Right atrium auricular region (tissue), 2 donors: ENCODE measurements at regions not wholly inside any gene's neighbourhood (a gene's known extent, or its start where the extent isn't known, plus 50 kb on each side); places are given as distances from the start of the nearest gene placed in this dataset.

ENCODE experiments used
- DNase-seq: peaks from one replicate; pipeline ENCODE4 v3.0.0-alpha.2; 2019; ENCODE audit warnings: low spot score
- H3K27ac ChIP-seq, 2 donors: fragments of 200-600 bp; sonication (generic); 1 replicate in 1 of 2; 2 replicates in 1 of 2; pipeline ENCODE4 v1.5.1; 2016 to 2019
- H3K27me3 ChIP-seq, 2 donors: fragments of 200-600 bp; sonication (generic); one replicate each; pipeline versions ENCODE4 v1.5.1 to v1.6.0; 2017 to 2019
- H3K36me3 ChIP-seq: fragments of 200-600 bp; sonication (generic); one replicate; pipeline ENCODE4 v1.5.1; 2016
- H3K4me1 ChIP-seq, 2 donors: fragments of 200-600 bp; sonication (generic); one replicate each; pipeline versions ENCODE4 v1.5.1 to v1.6.0; 2017 to 2019
- H3K4me3 ChIP-seq, 2 donors: fragments of 200-600 bp; sonication (generic); 1 replicate in 1 of 2; 2 replicates in 1 of 2; pipeline ENCODE4 v1.5.1; 2017 to 2019; ENCODE audit warnings: mild to moderate bottlenecking in 1 of 2, moderate library complexity in 1 of 2
- H3K9me3 ChIP-seq, 2 donors: fragments of 200-600 bp; sonication (generic); one replicate each; pipeline ENCODE4 v1.5.1; 2019
- TF ChIP-seq, protein P1 (sequence below), 2 donors: fragments of 200-600 bp; sonication (generic); IDR thresholded peaks; one replicate each; pipeline ENCODE4 v1.5.1; 2019; ENCODE audit warnings: antibody characterized with exemption in 2 of 2

DNA sequence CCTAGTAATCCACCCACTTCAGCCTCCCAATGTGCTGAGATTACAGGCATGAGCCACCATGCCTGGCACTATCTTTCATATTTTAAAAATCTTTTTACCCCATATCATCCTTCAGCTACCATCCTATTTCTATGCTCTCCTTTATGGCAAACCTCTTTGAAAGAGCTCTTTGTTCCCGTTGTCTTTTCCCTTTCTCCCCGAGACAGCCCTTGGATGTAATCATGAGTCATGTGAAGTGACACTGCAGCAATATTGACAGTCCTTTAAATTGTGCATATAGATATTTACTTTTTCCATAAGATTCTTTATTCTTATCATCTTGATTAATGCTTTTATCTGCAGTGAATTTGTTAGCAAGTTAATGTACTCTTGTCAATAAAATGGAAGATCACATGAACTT lies 286.6 kb downstream of the ANKRD7 start:
- TF ChIP-seq, protein P1, sequence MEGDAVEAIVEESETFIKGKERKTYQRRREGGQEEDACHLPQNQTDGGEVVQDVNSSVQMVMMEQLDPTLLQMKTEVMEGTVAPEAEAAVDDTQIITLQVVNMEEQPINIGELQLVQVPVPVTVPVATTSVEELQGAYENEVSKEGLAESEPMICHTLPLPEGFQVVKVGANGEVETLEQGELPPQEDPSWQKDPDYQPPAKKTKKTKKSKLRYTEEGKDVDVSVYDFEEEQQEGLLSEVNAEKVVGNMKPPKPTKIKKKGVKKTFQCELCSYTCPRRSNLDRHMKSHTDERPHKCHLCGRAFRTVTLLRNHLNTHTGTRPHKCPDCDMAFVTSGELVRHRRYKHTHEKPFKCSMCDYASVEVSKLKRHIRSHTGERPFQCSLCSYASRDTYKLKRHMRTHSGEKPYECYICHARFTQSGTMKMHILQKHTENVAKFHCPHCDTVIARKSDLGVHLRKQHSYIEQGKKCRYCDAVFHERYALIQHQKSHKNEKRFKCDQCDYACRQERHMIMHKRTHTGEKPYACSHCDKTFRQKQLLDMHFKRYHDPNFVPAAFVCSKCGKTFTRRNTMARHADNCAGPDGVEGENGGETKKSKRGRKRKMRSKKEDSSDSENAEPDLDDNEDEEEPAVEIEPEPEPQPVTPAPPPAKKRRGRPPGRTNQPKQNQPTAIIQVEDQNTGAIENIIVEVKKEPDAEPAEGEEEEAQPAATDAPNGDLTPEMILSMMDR (IDR thresholded peaks at IDR 0.05) = no peak
- no peaks in the 10 kb centered on the region for H3K27me3 ChIP-seq
- H3K4me1 ChIP-seq = no peaks in the 10 kb centered on the region
- no peak overlapping the region for H3K27ac ChIP-seq
- DNase-seq = no peak
- H3K36me3 ChIP-seq = no peaks in the 10 kb centered on the region
- no peaks in the 10 kb centered on the region for H3K9me3 ChIP-seq
- H3K4me3 ChIP-seq = no peak overlapping the region

DNA sequence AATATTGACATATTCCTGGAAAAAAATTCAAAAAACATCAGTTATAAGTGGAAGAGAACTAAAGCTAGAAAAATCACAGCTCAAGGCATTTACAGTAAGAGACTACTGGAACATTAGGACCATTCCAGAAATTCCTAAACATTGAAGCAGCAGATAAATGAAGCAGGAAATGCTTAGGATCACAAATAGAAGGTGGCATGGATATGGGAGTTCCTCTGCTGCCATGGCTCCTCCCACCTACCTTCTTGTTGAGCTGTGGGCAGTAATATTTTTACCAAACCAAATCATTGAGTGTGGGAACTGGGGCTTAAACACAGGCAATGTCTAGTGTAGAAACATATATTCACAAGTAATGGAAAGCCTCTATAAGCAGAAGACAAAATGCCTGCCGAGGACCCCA lies 292.8 kb downstream of the ANKRD7 start:
- DNase-seq = no peak
- Histone ChIP-seq H3K4me3 (no peak overlapping the region), H3K9me3 (no peaks in the 10 kb centered on the region), H3K4me1 (no peaks in the 10 kb centered on the region), H3K27me3 (no peaks in the 10 kb centered on the region), H3K27ac (no peak overlapping the region), H3K36me3 (no peaks in the 10 kb centered on the region)
- TF ChIP-seq, protein P1 (IDR thresholded peaks at IDR 0.05) = no peak

DNA sequence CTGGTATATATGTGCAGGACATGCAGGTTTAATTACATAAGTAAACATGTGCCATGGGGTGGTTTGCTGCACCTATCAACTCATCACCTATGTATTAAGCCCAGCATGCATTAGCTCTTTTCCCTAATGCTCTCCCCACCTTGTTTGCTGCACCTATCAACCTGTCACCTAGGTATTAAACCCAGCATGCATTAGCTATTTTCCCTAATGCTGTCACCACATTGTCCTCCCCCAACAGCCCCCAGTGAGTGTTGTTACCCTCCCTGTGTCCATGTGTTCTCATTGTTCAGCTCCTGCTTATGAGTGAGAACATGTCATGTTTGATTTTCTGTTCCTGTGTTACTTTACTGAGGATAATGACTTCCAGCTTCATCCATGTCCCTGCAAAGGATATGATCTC lies 300.5 kb downstream of the ANKRD7 start:
- H3K36me3 ChIP-seq = no peaks in the 10 kb centered on the region
- no peaks in the 10 kb centered on the region for H3K9me3 ChIP-seq
- H3K4me3 ChIP-seq = no peak overlapping the region
- TF ChIP-seq, protein P1 (IDR thresholded peaks at IDR 0.05) = no peak
- H3K4me1 ChIP-seq = no peaks in the 10 kb centered on the region
- H3K27ac ChIP-seq = no peak overlapping the region
- DNase-seq = no peak
- no peaks in the 10 kb centered on the region for H3K27me3 ChIP-seq

DNA sequence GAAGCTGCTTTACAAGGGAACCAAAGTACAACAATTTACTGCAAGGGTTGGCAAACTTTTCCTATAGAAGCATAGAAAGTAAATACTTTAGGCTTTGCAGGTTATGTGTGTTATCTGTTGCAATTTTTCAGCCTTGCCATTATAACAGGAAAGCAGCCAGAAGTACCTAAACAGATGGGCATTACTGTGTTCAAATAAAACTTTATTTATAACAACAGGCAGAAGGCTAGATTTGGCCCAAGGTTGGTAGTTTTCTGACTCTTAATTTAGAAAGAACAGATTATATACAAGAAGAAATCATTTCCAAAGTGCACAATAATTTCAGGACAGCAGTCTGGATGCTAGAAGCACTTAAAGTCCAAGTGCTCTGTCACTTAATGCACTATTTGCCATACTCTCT lies 307.1 kb downstream of the ANKRD7 start:
- Histone ChIP-seq H3K4me1 (no peaks in the 10 kb centered on the region), H3K36me3 (no peaks in the 10 kb centered on the region), H3K4me3 (no peak overlapping the region), H3K27ac (no peak overlapping the region), H3K27me3 (no peaks in the 10 kb centered on the region), H3K9me3 (no peaks in the 10 kb centered on the region)
- TF ChIP-seq, protein P1 (IDR thresholded peaks at IDR 0.05) = no peak
- DNase-seq = no peak

- H3K36me3 ChIP-seq = no peaks in the 10 kb centered on the region
- H3K27me3 ChIP-seq = no peaks in the 10 kb centered on the region
- H3K9me3 ChIP-seq = peaks cover 0 to 12% of the 10 kb centered on the region in 2 donors
- TF ChIP-seq, protein P1 (IDR thresholded peaks at IDR 0.05) = no peak
- no peak for DNase-seq
- H3K4me3 ChIP-seq = no peak overlapping the region
- no peak overlapping the region for H3K27ac ChIP-seq
- H3K4me1 ChIP-seq = no peaks in the 10 kb centered on the region
Measured at GRCh38 chr7:118559207-118559606, 334.7 kb downstream of the ANKRD7 start.

GRCh38 chr7:118563311-118563710 lies 338.8 kb downstream of the ANKRD7 start:
- Histone ChIP-seq H3K4me3 (no peak overlapping the region), H3K9me3 (peaks cover 0 to 12% of the 10 kb centered on the region in 2 donors), H3K36me3 (no peaks in the 10 kb centered on the region), H3K27ac (no peak overlapping the region), H3K4me1 (no peaks in the 10 kb centered on the region), H3K27me3 (no peaks in the 10 kb centered on the region)
- DNase-seq = no peak
- TF ChIP-seq, protein P1 (IDR thresholded peaks at IDR 0.05) = no peak
